Liver (tissue), 8 donors: ENCODE measurements at regions not wholly inside any gene's neighbourhood (a gene's known extent, or its start where the extent isn't known, plus 50 kb on each side); places are given as distances from the start of the nearest gene placed in this dataset.

Experiments
- DNase-seq: peaks from one replicate; pipeline ENCODE4 v3.0.0-alpha.2; 2017; ENCODE audit warnings: low spot score
- H3K27ac ChIP-seq, 2 donors: one replicate each; pipeline ENCODE4 v1.7.0; 2013; ENCODE audit warnings: inconsistent platforms in 2 of 2, low read length in 2 of 2, control low read depth in 1 of 2, low read depth in 1 of 2, mild to moderate bottlenecking in 1 of 2
- H3K27me3 ChIP-seq, 4 donors: one replicate each; pipeline versions ENCODE4 v1.6.1 to v1.7.0; 2013; ENCODE audit warnings: low read length in 3 of 4, inconsistent platforms in 1 of 4, mild to moderate bottlenecking in 1 of 4, moderate library complexity in 1 of 4; ENCODE audit not compliant: control insufficient read depth in 4 of 4, insufficient read depth in 4 of 4
- H3K36me3 ChIP-seq, 4 donors: one replicate each; pipeline versions ENCODE4 v1.6.1 to v1.7.0; 2013; ENCODE audit warnings: low read length in 3 of 4, mild to moderate bottlenecking in 3 of 4, low read depth in 1 of 4, moderate library complexity in 1 of 4; ENCODE audit not compliant: control insufficient read depth in 4 of 4, insufficient read depth in 3 of 4
- H3K4me1 ChIP-seq, 4 donors: one replicate each; pipeline versions ENCODE4 v1.6.1 to v1.7.0; 2013; ENCODE audit warnings: low read length in 3 of 4, mild to moderate bottlenecking in 3 of 4, moderate library complexity in 1 of 4; ENCODE audit not compliant: control insufficient read depth in 4 of 4, insufficient read depth in 4 of 4
- H3K4me3 ChIP-seq, 3 donors: one replicate each; pipeline versions ENCODE4 v1.6.1 to v1.7.0; 2013; ENCODE audit warnings: low read length in 3 of 3, control low read depth in 1 of 3, low read depth in 1 of 3, mild to moderate bottlenecking in 1 of 3
- H3K9ac ChIP-seq, 2 donors: one replicate each; pipeline ENCODE4 v1.7.0; 2013; ENCODE audit warnings: low read length in 2 of 2, mild to moderate bottlenecking in 2 of 2, moderate library complexity in 2 of 2, control low read depth in 1 of 2, low read depth in 1 of 2
- H3K9me3 ChIP-seq, 4 donors: one replicate each; pipeline versions ENCODE4 v1.6.1 to v1.7.0; 2013; ENCODE audit warnings: low read length in 3 of 4; ENCODE audit not compliant: control insufficient read depth in 4 of 4
- EGR1 ChIP-seq, 2 donors: IDR thresholded peaks; 2 replicates each; pipeline ENCODE4 v1.6.1; 2016 to 2018; ENCODE audit warnings: antibody characterized with exemption in 2 of 2, low read depth in 2 of 2
- FOXA2 ChIP-seq: IDR thresholded peaks from 2 replicates; pipeline ENCODE4 v1.6.1; 2016; ENCODE audit warnings: antibody characterized with exemption
- GABPA ChIP-seq, 2 donors: IDR thresholded peaks in 1 of 2; conservative IDR thresholded peaks in 1 of 2; 2 replicates each; pipeline ENCODE4 v1.6.1; 2016; ENCODE audit warnings: antibody characterized with exemption in 2 of 2, mild to moderate bottlenecking in 1 of 2, moderate library complexity in 1 of 2
- HNF4A ChIP-seq, 2 donors: conservative IDR thresholded peaks; 2 replicates each; pipeline ENCODE4 v1.6.1; 2016; ENCODE audit warnings: antibody characterized with exemption in 2 of 2, mild to moderate bottlenecking in 2 of 2
- HNF4G ChIP-seq: IDR thresholded peaks from 2 replicates; pipeline ENCODE4 v1.6.1; 2016; ENCODE audit warnings: antibody characterized with exemption
- NR2F2 ChIP-seq: IDR thresholded peaks from 2 replicates; pipeline ENCODE4 v1.6.1; 2016; ENCODE audit warnings: antibody characterized with exemption
- SP1 ChIP-seq: IDR thresholded peaks from 2 replicates; pipeline ENCODE4 v1.6.1; 2018; ENCODE audit warnings: antibody characterized with exemption, mild to moderate bottlenecking
- TAF1 ChIP-seq: conservative IDR thresholded peaks from 2 replicates; pipeline ENCODE4 v1.6.1; 2016; ENCODE audit warnings: antibody characterized with exemption, mild to moderate bottlenecking
- YY1 ChIP-seq: IDR thresholded peaks from 2 replicates; pipeline ENCODE4 v1.6.1; 2016; ENCODE audit warnings: antibody characterized with exemption, mild to moderate bottlenecking
- WGBS: extraction: QIAGEN DNeasy Blood & Tissue Kit; methylation state at CpG from one replicate; pipeline ENCODE4 v1.1.7; 2013; 5-methylcytosine and 5-hydroxymethylcytosine counted together
- TF ChIP-seq, protein P1 (sequence below): IDR thresholded peaks from 2 replicates; pipeline ENCODE4 v1.6.1; 2016; ENCODE audit warnings: antibody characterized with exemption
- TF ChIP-seq, protein P2 (sequence below): fragments of 150-350 bp; IDR thresholded peaks from 2 replicates; pipeline ENCODE4 v1.5.1; 2017; ENCODE audit warnings: improper control_type of control experiment, low read depth, low read length; ENCODE audit not compliant: missing input control
- TF ChIP-seq, protein P3 (sequence below): IDR thresholded peaks from 2 replicates; pipeline ENCODE4 v1.6.1; 2016; ENCODE audit warnings: antibody characterized with exemption
- TF ChIP-seq, protein P4 (sequence below): IDR thresholded peaks from 2 replicates; pipeline ENCODE4 v1.6.1; 2016; ENCODE audit warnings: antibody characterized with exemption, mild to moderate bottlenecking
- donor health status: healthy.
- donor health status: healthy.
- donor health status: healthy.
- donor health status: healthy.
- donor health status: healthy.

DNA sequence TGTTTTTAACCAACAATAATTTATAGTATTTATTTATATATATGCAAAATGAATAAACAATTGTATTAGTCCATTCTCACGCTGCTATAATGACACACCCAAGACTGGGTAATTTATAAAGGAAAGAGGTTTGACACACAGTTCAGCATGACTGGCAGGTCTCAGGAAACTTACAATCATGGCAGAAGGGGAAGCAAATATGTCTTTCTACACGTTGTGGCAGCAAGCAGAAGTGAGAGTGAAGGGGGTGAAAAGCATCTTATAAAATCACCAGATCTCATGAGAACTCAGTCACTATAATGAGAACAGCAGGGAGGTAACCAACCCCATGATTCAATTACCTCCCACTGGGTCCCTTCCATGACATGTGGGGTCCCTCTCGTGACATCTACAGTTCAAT lies 162.8 kb upstream of the SLITRK3 start (continued):
- TF ChIP-seq, protein P1, sequence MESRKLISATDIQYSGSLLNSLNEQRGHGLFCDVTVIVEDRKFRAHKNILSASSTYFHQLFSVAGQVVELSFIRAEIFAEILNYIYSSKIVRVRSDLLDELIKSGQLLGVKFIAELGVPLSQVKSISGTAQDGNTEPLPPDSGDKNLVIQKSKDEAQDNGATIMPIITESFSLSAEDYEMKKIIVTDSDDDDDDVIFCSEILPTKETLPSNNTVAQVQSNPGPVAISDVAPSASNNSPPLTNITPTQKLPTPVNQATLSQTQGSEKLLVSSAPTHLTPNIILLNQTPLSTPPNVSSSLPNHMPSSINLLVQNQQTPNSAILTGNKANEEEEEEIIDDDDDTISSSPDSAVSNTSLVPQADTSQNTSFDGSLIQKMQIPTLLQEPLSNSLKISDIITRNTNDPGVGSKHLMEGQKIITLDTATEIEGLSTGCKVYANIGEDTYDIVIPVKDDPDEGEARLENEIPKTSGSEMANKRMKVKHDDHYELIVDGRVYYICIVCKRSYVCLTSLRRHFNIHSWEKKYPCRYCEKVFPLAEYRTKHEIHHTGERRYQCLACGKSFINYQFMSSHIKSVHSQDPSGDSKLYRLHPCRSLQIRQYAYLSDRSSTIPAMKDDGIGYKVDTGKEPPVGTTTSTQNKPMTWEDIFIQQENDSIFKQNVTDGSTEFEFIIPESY: no peak
- no peak for TF ChIP-seq HNF4G
- TF ChIP-seq, protein P2, sequence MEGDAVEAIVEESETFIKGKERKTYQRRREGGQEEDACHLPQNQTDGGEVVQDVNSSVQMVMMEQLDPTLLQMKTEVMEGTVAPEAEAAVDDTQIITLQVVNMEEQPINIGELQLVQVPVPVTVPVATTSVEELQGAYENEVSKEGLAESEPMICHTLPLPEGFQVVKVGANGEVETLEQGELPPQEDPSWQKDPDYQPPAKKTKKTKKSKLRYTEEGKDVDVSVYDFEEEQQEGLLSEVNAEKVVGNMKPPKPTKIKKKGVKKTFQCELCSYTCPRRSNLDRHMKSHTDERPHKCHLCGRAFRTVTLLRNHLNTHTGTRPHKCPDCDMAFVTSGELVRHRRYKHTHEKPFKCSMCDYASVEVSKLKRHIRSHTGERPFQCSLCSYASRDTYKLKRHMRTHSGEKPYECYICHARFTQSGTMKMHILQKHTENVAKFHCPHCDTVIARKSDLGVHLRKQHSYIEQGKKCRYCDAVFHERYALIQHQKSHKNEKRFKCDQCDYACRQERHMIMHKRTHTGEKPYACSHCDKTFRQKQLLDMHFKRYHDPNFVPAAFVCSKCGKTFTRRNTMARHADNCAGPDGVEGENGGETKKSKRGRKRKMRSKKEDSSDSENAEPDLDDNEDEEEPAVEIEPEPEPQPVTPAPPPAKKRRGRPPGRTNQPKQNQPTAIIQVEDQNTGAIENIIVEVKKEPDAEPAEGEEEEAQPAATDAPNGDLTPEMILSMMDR: no peak

DNA sequence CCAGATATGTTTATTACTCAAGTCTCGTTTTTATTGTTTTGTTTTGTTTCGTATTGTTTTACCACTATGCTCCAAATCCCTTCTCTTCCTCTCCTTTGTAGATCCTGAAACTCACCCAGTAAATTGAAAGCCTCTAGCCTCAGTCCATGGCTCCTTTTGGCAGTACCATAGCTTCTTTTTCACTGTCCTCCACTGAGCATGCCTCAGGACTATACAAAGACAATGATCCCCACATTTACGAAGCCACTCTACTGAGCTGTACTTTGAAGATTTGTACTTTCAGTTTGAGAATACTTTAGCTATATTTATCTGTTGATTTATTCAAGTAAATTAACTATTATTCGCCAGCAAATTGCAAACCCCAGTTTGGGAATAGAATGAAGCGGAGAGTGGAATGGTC lies 159.1 kb upstream of the SLITRK3 start:
- H3K9ac ChIP-seq: no peak overlapping the region
- no peak for DNase-seq
- TF ChIP-seq HNF4G: no peak
- TF ChIP-seq GABPA (IDR thresholded peaks at IDR 0.05 in 1 of 2, conservative IDR thresholded peaks at IDR 0.05 in 1 of 2): no peak
- TF ChIP-seq, protein P3, sequence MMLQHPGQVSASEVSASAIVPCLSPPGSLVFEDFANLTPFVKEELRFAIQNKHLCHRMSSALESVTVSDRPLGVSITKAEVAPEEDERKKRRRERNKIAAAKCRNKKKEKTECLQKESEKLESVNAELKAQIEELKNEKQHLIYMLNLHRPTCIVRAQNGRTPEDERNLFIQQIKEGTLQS: no peak
- TF ChIP-seq EGR1 (IDR thresholded peaks at IDR 0.05; ENCODE audit: low read depth in 2 of 2): no peak
- TF ChIP-seq, protein P1: no peak
- TF ChIP-seq SP1: no peak
- TF ChIP-seq HNF4A (conservative IDR thresholded peaks at IDR 0.05): no peak
- TF ChIP-seq FOXA2: no peak
- no peak for TF ChIP-seq TAF1
- TF ChIP-seq, protein P2: no peak
- TF ChIP-seq, protein P4, sequence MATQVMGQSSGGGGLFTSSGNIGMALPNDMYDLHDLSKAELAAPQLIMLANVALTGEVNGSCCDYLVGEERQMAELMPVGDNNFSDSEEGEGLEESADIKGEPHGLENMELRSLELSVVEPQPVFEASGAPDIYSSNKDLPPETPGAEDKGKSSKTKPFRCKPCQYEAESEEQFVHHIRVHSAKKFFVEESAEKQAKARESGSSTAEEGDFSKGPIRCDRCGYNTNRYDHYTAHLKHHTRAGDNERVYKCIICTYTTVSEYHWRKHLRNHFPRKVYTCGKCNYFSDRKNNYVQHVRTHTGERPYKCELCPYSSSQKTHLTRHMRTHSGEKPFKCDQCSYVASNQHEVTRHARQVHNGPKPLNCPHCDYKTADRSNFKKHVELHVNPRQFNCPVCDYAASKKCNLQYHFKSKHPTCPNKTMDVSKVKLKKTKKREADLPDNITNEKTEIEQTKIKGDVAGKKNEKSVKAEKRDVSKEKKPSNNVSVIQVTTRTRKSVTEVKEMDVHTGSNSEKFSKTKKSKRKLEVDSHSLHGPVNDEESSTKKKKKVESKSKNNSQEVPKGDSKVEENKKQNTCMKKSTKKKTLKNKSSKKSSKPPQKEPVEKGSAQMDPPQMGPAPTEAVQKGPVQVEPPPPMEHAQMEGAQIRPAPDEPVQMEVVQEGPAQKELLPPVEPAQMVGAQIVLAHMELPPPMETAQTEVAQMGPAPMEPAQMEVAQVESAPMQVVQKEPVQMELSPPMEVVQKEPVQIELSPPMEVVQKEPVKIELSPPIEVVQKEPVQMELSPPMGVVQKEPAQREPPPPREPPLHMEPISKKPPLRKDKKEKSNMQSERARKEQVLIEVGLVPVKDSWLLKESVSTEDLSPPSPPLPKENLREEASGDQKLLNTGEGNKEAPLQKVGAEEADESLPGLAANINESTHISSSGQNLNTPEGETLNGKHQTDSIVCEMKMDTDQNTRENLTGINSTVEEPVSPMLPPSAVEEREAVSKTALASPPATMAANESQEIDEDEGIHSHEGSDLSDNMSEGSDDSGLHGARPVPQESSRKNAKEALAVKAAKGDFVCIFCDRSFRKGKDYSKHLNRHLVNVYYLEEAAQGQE: no peak
- no peak for TF ChIP-seq NR2F2
- no peak for TF ChIP-seq YY1
- no peaks in the 10 kb centered on the region for H3K9me3 ChIP-seq
- no peaks in the 10 kb centered on the region for H3K27me3 ChIP-seq
- H3K4me3 ChIP-seq: no peak overlapping the region
- 95% methylated on average over 5 of the region's 5 CpGs for WGBS
- no peaks in the 10 kb centered on the region for H3K4me1 ChIP-seq
- no peak overlapping the region for H3K27ac ChIP-seq
- H3K36me3 ChIP-seq: no peaks in the 10 kb centered on the region
